GM06990 (cell line): ENCODE measurements at regions not wholly inside any gene's neighbourhood (a gene's known extent, or its start where the extent isn't known, plus 50 kb on each side); places are given as distances from the start of the nearest gene placed in this dataset.

Experiments used
- DNase-seq: peaks from one replicate; pipeline ENCODE4 v3.0.0-alpha.2; 2011; ENCODE audit not compliant: insufficient read length; ENCODE audit errors: extremely low read depth
- H3K27me3 ChIP-seq: replicated peaks from 2 replicates; pipeline ENCODE4 v1.6.0; 2011; ENCODE audit warnings: low read length; ENCODE audit not compliant: control insufficient read depth, insufficient read depth
- H3K36me3 ChIP-seq: 2 replicates; pipeline ENCODE4 v1.5.1; 2011; ENCODE audit warnings: low read length; ENCODE audit not compliant: control insufficient read depth, insufficient read depth
- H3K4me3 ChIP-seq: replicated peaks from 2 replicates; pipeline ENCODE4 v1.5.1; 2011; ENCODE audit warnings: low read depth, mild to moderate bottlenecking, control low read depth, low read length
- CTCF ChIP-seq: IDR thresholded peaks from 2 replicates; pipeline ENCODE4 v1.5.1; 2011; ENCODE audit warnings: low read length, control low read depth, mild to moderate bottlenecking, inconsistent platforms; ENCODE audit not compliant: insufficient read depth, poor library complexity, severe bottlenecking

GRCh38 chr10:33114451-33114952 is 156.5 kb upstream of the ITGB1 start:
- Histone ChIP-seq H3K36me3 (no peaks in the 10 kb centered on the region), H3K27me3 (no peaks in the 10 kb centered on the region), H3K4me3 (no peak overlapping the region)
- no peak for TF ChIP-seq CTCF
- DNase-seq: no peak

- Histone ChIP-seq H3K36me3 (no peaks in the 10 kb centered on the region), H3K4me3 (no peak overlapping the region), H3K27me3 (no peaks in the 10 kb centered on the region)
- no peak for DNase-seq
- TF ChIP-seq CTCF: no peak
These were observed 155.4 kb upstream of the ITGB1 start for GRCh38 chr10:33113466-33113865.

GRCh38 chr10:33112831-33113455 is 154.9 kb upstream of the ITGB1 start:
- H3K27me3 ChIP-seq: no peaks in the 10 kb centered on the region
- no peaks in the 10 kb centered on the region for H3K36me3 ChIP-seq
- no peak overlapping the region for H3K4me3 ChIP-seq
- DNase-seq: no peak
- TF ChIP-seq CTCF: no peak

- H3K27me3 ChIP-seq: peaks cover under 1% of the 10 kb centered on the region; the same call in 1 of the 2 replicates
- no peaks in the 10 kb centered on the region for H3K36me3 ChIP-seq
- no peak overlapping the region for H3K4me3 ChIP-seq
- DNase-seq: no peak
- no peak for TF ChIP-seq CTCF
These were observed 153.5 kb upstream of the ITGB1 start for GRCh38 chr10:33111488-33112051.

GRCh38 chr10:33109788-33110469 is 151.9 kb upstream of the ITGB1 start:
- peaks cover 1% of the 10 kb centered on the region; the same call in 1 of the 2 replicates for H3K27me3 ChIP-seq
- no peak for TF ChIP-seq CTCF
- DNase-seq: no peak
- H3K36me3 ChIP-seq: no peaks in the 10 kb centered on the region
- H3K4me3 ChIP-seq: no peak overlapping the region
